Activated CD4-positive, alpha-beta T cell treated with anti-CD3 and anti-CD28 coated beads for 36 hours (primary cell): ENCODE measurements at regions not wholly inside any gene's neighbourhood (a gene's known extent, or its start where the extent isn't known, plus 50 kb on each side); places are given as distances from the start of the nearest gene placed in this dataset.

Source experiments
- ATAC-seq: fragments of 200-7000 bp; cut with Tn5 transposase; one replicate; pipeline ENCODE4 v1.10.0; 2021; ENCODE audit warnings: mild to moderate bottlenecking, moderate library complexity
- CTCF ChIA-PET: fragments of 350-600 bp; sonication (Branson Sonifier 250); formaldehyde crosslinking; loops from one replicate; lab custom pipeline; 2021; ENCODE audit warnings: antibody characterized with exemption; lab: Charles Lee
- POLR2A ChIA-PET: fragments of 350-600 bp; sonication (Branson Sonifier 250); formaldehyde crosslinking; loops from one replicate; lab custom pipeline; 2021; ENCODE audit warnings: antibody characterized with exemption, inconsistent platforms; lab: Charles Lee
- DNase-seq: peaks from one replicate; pipeline ENCODE4 v3.0.0-alpha.2; 2020
- H3K27ac Mint-ChIP-seq: one replicate; pipeline ENCODE4 v1.8.0; 2021; ENCODE audit warnings: mixed read lengths
- H3K27me3 Mint-ChIP-seq: one replicate; pipeline ENCODE4 v1.8.0; 2021; ENCODE audit warnings: mixed read lengths
- H3K36me3 Mint-ChIP-seq: one replicate; pipeline ENCODE4 v1.8.0; 2021; ENCODE audit warnings: low read depth, mixed read lengths
- H3K4me1 Mint-ChIP-seq: one replicate; pipeline ENCODE4 v1.8.0; 2021; ENCODE audit warnings: mixed read lengths
- H3K4me3 Mint-ChIP-seq: one replicate; pipeline ENCODE4 v1.8.0; 2021; ENCODE audit warnings: mild to moderate bottlenecking, moderate library complexity, mixed read lengths
- H3K9me3 Mint-ChIP-seq: one replicate; pipeline ENCODE4 v1.8.0; 2021; ENCODE audit warnings: low read depth, mixed read lengths
- intact Hi-C, 2 experiments: fragments of 100-400 bp; cut with DNase I in 1 of 2; cut with micrococcal nuclease in 1 of 2; formaldehyde crosslinking; loops; one replicate each; pipeline versions ENCODE4 v1.14.2 to v1.15.1; 2022 to 2024; cut with DNase I, micrococcal nuclease

DNA sequence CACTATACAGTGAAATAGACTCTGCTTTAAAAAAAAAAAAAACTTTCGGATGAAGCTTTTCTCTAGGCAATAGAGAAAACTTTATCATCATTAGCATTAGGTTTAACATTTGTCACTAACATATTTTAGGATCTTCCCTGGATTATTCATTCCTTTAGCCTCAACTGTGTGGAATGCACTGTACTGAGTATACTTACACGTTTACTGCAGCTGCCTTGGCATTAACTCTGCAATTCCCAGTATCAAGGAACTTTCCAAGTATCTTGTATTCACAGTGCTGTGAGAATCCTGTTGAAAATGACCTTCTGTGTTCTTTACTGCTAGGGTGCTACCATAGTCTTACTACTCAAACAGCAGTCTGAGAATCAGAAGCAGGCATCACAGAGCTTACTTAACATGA is 328.2 kb upstream of the COL3A1 start:
- H3K36me3 Mint-ChIP-seq: no peaks in the 10 kb centered on the region
- intact Hi-C loops: no loop called here
- ChIA-PET POLR2A (no interaction called here), CTCF (no interaction called here)
- no peak overlapping the region for H3K27ac Mint-ChIP-seq
- ATAC-seq (no peak), DNase-seq (no peak)
- H3K27me3 Mint-ChIP-seq: no peaks in the 10 kb centered on the region
- H3K9me3 Mint-ChIP-seq: peaks cover 4% of the 10 kb centered on the region
- no peak overlapping the region for H3K4me3 Mint-ChIP-seq
- H3K4me1 Mint-ChIP-seq: no peaks in the 10 kb centered on the region

DNA sequence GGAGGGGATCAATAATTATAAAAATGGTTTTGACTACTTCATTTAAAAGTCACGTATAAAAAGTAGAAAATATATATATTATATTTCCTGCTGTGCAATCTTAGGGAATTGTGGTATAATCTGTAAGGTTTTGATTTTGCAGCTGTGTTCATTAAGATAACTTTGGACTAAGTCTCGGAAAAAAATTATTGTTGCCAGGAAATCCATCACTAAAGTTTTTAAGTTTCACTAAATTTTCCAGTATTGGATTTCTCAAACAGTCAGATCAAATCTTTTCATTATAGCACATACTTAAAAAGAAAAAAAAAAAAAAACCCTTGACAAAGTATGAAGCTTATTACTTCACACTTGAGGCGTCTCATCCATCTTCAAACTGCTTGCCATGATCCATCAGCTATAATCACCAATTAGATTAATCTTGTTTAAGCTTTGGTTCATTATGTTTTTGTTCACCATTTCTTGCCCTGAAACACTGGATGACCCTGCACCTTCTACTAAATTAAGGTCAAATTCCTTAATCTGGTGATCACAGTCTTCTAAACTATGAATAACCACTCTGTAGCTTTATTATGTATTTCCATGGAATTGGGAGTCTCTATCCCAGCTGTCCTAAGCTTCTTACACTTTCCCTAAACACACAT is 326.6 kb upstream of the COL3A1 start:
- DNase-seq: no peak
- Mint-ChIP-seq H3K9me3 (peaks cover 4% of the 10 kb centered on the region), H3K27ac (no peak overlapping the region), H3K4me1 (no peaks in the 10 kb centered on the region), H3K4me3 (no peak overlapping the region), H3K36me3 (no peaks in the 10 kb centered on the region), H3K27me3 (no peaks in the 10 kb centered on the region)
- POLR2A ChIA-PET: no interaction called here
- intact Hi-C loops: no loop called here
- no peak for ATAC-seq
- CTCF ChIA-PET: no interaction called here

DNA sequence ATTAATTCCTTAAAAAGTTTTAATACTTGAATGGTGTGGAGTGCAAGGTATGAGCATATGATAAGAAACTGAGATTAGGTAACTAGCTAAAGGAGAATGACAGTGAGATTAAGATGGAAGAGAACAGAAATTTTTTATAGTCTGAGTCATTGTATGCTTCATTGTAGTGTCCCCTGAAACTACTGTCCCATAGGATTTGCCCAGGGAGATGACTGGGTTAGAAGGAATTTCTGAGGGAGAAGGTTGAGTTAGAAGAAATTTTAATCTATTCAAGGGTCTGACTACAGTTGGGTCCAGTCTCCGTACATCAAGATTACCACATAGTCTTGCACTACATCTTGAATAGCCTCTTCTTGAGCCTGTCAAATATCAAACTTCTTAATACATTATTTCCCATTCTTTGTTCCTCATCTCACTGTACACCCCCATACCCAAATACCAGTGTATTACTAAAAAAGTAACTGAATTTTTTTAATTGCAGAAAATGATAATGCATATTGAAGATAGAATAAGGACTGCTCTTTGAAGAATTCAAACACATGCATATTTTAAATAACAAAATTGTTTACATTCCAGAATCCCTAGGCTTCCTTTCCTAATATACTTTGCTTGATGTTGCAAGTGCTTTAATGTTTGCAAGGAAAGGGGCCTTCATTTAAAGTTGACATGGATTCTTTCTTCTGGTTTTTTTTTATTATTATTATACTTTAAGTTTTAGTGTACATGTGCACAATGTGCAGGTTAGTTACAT is 314.3 kb upstream of the COL3A1 start:
- ATAC-seq (no peak), DNase-seq (no peak)
- intact Hi-C loops: no loop called here
- Mint-ChIP-seq H3K36me3 (no peaks in the 10 kb centered on the region), H3K27me3 (no peaks in the 10 kb centered on the region), H3K27ac (no peak overlapping the region), H3K4me3 (no peak overlapping the region), H3K9me3 (no peaks in the 10 kb centered on the region), H3K4me1 (no peaks in the 10 kb centered on the region)
- CTCF ChIA-PET: no interaction called here
- POLR2A ChIA-PET: no interaction called here

DNA sequence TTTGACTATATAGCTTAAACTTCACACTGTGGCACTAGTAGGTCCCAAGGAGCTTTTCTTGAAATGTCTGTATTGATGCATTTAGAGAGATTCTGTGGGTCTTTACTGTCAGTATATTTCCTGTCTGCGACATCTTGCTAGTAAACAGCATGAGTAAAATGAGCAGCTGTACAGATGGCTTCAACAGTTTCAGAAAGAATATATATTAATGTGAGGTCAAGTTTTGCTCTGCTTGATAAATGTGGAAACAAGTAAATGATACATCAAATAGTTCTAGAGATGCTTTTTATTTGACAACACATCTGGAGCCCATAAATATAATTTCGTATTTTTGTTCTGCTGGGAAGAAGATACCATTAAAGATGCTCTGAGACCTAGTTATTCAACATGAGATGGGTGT is 310.9 kb upstream of the COL3A1 start:
- ChIA-PET POLR2A (no interaction called here), CTCF (no interaction called here)
- H3K4me1 Mint-ChIP-seq: no peaks in the 10 kb centered on the region
- H3K27me3 Mint-ChIP-seq: no peaks in the 10 kb centered on the region
- no peak overlapping the region for H3K4me3 Mint-ChIP-seq
- no peaks in the 10 kb centered on the region for H3K36me3 Mint-ChIP-seq
- intact Hi-C loops: no loop called here
- H3K27ac Mint-ChIP-seq: no peak overlapping the region
- H3K9me3 Mint-ChIP-seq: no peaks in the 10 kb centered on the region
- DNase-seq (no peak), ATAC-seq (no peak)

DNA sequence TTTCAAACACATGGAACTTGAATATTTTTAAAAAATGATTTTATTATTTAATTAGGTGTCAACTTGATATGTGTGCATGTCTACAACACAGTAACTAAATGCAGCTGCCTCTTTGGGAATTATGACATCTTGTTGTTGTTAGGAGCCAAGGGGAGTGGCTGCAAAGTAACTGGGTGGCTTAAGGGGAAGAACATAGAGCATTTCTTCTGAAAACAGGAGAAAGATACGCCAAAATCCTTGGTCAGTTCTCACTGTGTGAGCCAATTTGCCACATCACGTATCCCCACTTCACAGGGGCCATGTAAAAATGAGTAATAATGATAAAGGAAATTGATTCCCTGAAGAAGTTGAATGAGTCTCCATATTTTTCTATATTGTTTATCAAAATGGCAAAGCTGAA is 309.8 kb upstream of the COL3A1 start:
- Mint-ChIP-seq H3K27ac (no peak overlapping the region), H3K9me3 (no peaks in the 10 kb centered on the region), H3K36me3 (no peaks in the 10 kb centered on the region), H3K4me1 (no peaks in the 10 kb centered on the region), H3K27me3 (no peaks in the 10 kb centered on the region), H3K4me3 (no peak overlapping the region)
- ATAC-seq (no peak), DNase-seq (no peak)
- intact Hi-C loops: no loop called here
- POLR2A ChIA-PET: no interaction called here
- CTCF ChIA-PET: no interaction called here

DNA sequence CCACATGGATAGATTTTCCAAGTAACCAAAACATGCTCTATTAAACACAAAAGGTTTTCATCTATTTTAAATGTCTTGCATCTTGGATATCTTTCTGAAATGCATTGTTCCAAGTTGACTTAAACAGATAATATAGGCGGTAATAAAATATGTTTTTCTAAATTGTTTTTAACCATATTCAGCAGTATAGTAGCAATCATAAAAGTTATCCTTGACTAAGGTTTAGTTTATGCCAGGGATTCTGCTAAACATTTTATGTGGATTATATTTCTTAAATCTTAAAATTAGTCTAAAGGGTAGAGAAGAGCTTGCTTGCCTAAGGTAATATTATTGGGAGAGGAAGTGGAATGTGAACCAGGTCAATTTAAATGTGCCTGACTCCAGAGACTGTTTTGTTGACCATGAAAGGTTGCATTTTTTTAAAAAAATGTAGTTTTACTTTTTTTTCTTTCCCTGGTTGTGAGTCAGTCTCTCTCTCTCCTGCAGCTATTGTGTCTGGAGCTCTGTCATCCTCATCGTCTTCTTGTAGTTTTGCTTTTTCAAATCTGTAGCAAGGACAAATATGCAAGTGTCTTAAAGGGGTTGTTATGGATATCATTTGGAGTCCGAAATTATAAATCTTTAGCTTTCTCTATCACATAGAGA is 309.1 kb upstream of the COL3A1 start:
- Mint-ChIP-seq H3K4me3 (no peak overlapping the region), H3K9me3 (no peaks in the 10 kb centered on the region), H3K27ac (no peak overlapping the region), H3K4me1 (no peaks in the 10 kb centered on the region), H3K36me3 (no peaks in the 10 kb centered on the region), H3K27me3 (no peaks in the 10 kb centered on the region)
- ATAC-seq (no peak), DNase-seq (no peak)
- intact Hi-C loops: no loop called here
- POLR2A ChIA-PET: no interaction called here
- CTCF ChIA-PET: no interaction called here

DNA sequence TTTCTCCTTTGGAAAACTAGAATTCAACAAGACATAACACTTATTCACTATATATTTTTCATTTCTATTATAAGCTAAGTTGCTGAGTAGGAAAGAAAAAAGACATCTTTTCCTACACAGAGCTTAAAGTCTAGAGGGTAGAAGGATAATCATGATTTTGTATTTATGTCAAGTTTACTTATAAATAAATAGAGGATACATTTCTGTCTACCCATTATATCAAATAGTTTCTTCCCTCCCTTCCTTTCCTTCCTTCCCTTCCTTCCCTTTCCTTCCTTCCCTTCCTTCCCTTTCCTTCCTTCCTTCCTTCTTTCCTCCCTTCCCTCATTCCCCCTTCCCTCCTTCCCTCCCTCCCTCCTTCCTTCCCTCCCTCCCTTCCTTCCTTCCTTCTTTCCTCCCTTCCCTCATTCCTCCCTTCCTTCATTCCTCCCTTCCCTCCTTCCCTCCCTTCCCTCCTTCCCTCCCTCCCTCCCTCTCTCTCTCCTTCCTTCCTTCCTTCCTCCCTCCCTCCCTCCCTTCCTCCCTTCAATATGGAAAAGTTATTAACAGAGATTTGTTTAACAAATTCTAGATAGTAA is 308.4 kb upstream of the COL3A1 start:
- Mint-ChIP-seq H3K4me1 (no peaks in the 10 kb centered on the region), H3K27me3 (no peaks in the 10 kb centered on the region), H3K4me3 (no peak overlapping the region), H3K9me3 (no peaks in the 10 kb centered on the region), H3K27ac (no peak overlapping the region), H3K36me3 (no peaks in the 10 kb centered on the region)
- ATAC-seq (no peak), DNase-seq (no peak)
- ChIA-PET POLR2A (interaction anchor here (0.6 kb wide), 1 partner anchor 24 kb away, joined by 3 read pairs; no protein-coding TSS in a partner anchor), CTCF (no interaction called here)
- intact Hi-C loops: no loop called here

DNA sequence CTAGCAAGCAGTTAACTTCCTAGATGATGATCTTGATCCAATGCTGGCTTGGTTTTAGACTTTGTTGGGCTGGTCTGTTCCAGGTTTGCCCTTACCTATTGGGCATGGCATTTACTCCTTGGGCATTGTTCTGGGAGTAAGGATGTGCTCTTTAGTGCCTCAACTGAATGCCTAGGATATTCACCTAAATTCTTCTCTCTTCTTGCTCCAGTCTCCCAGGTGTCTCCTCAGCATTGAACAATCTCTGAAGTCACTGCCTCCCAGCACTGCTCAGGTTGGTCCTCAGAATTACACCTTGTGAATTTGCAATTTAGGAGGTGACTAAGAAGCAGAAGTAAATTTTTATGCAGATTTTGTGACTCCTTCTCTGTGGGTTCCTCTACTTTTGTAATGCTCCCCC is 307.7 kb upstream of the COL3A1 start:
- ChIA-PET CTCF (no interaction called here), POLR2A (no interaction called here)
- Mint-ChIP-seq H3K27me3 (no peaks in the 10 kb centered on the region), H3K4me3 (no peak overlapping the region), H3K27ac (no peak overlapping the region), H3K9me3 (no peaks in the 10 kb centered on the region), H3K36me3 (no peaks in the 10 kb centered on the region), H3K4me1 (no peaks in the 10 kb centered on the region)
- DNase-seq (no peak), ATAC-seq (no peak)
- intact Hi-C loops: no loop called here

DNA sequence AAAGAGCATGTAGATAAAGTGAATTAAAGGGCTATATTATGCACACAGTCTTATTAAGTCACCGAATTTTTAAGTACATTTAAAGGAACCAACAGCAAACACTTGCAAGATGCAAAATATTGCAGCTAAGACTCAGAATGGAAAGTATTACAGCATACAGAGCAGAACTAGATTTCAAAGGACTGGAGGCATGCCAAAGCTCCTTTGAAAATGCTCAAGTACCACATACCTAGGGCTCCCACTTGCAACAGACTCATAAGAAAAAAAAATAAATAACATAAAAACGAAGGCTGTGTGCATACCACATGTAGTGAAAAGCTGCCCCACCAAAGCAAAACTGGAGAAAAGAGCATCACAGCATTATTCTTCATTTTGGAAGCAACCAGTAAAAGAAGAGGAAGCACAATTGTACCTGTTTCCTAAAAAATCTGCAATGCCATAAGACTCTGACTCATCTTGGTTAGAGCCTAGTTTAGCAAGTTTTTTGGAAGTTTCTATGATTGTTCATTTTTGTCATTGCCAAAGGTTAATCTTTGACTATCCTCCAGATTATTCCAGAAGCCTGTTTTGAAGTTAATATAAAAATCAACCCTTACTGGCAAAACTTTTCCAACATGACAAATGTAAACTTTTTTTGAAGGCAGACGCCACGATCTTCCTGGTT is 306.0 kb upstream of the COL3A1 start:
- POLR2A ChIA-PET: no interaction called here
- DNase-seq (no peak), ATAC-seq (no peak)
- H3K27me3 Mint-ChIP-seq: no peaks in the 10 kb centered on the region
- intact Hi-C loops: no loop called here
- H3K9me3 Mint-ChIP-seq: no peaks in the 10 kb centered on the region
- CTCF ChIA-PET: no interaction called here
- H3K4me3 Mint-ChIP-seq: no peak overlapping the region
- no peak overlapping the region for H3K27ac Mint-ChIP-seq
- no peaks in the 10 kb centered on the region for H3K36me3 Mint-ChIP-seq
- H3K4me1 Mint-ChIP-seq: no peaks in the 10 kb centered on the region

DNA sequence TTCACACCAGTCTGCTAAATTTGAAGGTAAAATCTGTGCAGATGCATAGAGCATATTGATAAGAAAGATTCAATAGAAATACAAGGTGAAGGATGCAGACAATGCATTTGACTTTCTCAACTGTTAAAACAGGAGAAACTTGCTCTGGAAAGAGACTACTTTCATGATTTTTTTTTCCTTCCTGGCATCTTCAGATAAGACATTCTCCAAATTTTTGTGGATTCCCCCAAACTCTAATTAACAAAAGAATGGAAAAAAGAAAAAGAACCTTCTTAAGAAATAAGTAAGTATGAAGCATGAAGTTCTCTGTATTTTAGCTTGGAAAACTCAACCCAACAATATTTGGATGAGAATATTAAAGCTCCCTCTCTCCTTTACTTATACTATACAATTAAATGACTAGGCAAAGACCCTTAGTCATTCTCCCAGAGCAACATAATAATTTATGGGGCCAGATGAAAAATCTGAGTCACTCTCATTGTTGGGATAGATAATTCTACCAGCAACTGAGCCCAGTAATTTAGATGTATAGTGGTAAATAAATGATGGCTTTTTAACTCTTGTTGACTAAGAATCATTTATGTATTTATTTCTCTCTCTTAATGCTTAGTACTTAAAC is 298.7 kb upstream of the COL3A1 start:
- H3K4me3 Mint-ChIP-seq: no peak overlapping the region
- peaks cover 3% of the 10 kb centered on the region for H3K9me3 Mint-ChIP-seq
- no peaks in the 10 kb centered on the region for H3K27me3 Mint-ChIP-seq
- no peak overlapping the region for H3K27ac Mint-ChIP-seq
- no peaks in the 10 kb centered on the region for H3K4me1 Mint-ChIP-seq
- DNase-seq (no peak), ATAC-seq (no peak)
- intact Hi-C loops: no loop called here
- POLR2A ChIA-PET: no interaction called here
- CTCF ChIA-PET: no interaction called here
- H3K36me3 Mint-ChIP-seq: no peaks in the 10 kb centered on the region

DNA sequence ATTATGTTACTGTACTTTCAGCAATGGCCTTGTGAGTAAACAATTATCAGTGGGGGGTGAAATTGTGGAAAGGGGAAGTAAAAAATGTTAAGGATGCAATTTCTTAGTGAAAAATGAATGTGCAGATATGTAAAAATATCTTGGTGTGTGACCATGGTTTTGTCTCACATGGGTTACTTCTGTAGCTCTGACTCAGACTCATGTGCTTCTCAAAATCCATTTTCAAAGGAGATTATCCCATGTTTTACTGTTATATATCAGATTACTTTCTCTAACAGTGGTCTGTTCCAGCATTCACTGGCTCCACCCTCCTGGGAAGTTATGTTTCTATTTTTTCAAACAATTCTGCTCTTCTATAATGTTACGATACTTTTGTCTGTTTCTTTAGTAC is 298.2 kb upstream of the COL3A1 start:
- CTCF ChIA-PET: no interaction called here

More for the DNA sequence above, 298.2 kb upstream of the COL3A1 start:
- Mint-ChIP-seq H3K36me3 (no peaks in the 10 kb centered on the region), H3K4me3 (no peak overlapping the region), H3K27ac (no peak overlapping the region), H3K4me1 (no peaks in the 10 kb centered on the region), H3K27me3 (no peaks in the 10 kb centered on the region), H3K9me3 (peaks cover 3% of the 10 kb centered on the region)
- POLR2A ChIA-PET: no interaction called here
- no peak for DNase-seq
- intact Hi-C loops: no loop called here
- no peak for ATAC-seq
